AG04449 (cell line): ENCODE measurements at regions not wholly inside any gene's neighbourhood (a gene's known extent, or its start where the extent isn't known, plus 50 kb on each side); places are given as distances from the start of the nearest gene placed in this dataset.

Source experiments
- CTCF ChIA-PET: fragments of 350-600 bp; formaldehyde crosslinking; extraction: SDS; loops from one replicate; lab custom pipeline; 2021; ENCODE audit warnings: antibody characterized with exemption; lab: Yijun Ruan, JAX
- POLR2A ChIA-PET: fragments of 400-600, 350-600 bp; formaldehyde crosslinking; extraction: SDS; loops from one replicate; lab custom pipeline; 2020; ENCODE audit warnings: antibody characterized with exemption, inconsistent platforms; lab: Yijun Ruan, JAX
- DNase-seq: peaks from one replicate; pipeline ENCODE4 v3.0.0-alpha.2; 2010; ENCODE audit warnings: low read depth, low spot score
- H3K4me3 ChIP-seq: 2 replicates; pipeline ENCODE4 v1.5.1; 2011; ENCODE audit warnings: low read depth, mild to moderate bottlenecking, control low read depth, low read length
- CTCF ChIP-seq: IDR thresholded peaks from one replicate; pipeline ENCODE4 v1.5.1; 2011; ENCODE audit warnings: mild to moderate bottlenecking, moderate library complexity, low read length, control low read depth, inconsistent platforms; ENCODE audit not compliant: insufficient read depth; ENCODE audit errors: missing control alignments

DNA sequence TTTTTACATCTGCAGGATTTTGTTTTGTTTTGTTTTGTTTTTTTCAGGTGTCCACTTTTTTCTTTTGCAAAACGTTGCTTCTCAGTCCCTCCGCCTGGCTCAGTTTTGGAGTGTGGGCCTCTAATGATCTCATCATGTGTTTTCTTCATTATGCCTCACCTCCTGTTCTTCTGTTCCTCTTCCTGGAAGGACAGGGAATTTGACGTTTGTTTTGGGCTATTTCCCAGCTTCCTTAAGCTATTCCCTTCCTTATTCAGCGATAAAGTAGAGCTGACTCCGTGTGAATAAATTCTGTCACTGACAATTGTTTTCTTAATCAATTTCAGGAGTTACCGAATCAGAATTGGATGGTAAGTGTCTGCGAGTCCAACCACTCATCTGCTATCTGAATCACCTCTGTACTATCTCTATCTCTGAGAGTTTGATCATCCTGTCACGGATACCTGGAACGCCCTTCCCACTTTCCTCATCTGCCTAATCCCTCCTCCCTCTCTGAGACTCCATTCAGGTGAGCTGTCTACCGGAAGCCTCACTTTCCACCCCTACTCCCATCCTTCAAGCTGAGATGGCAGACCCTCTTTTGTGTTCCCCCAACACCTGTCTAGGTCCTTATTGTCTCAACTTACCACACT, 218.4 kb downstream of the GATA3 start:
- no peak for TF ChIP-seq CTCF
- ChIA-PET CTCF (no interaction called here), POLR2A (no interaction called here)
- H3K4me3 ChIP-seq, result no peak overlapping the region
- DNase-seq, result no peak

GRCh38 chr10:8273749-8274148, 219.3 kb downstream of the GATA3 start:
- CTCF ChIA-PET, result no interaction called here
- no peak for TF ChIP-seq CTCF
- no peak for DNase-seq

GRCh38 chr10:8275911-8276310, 221.4 kb downstream of the GATA3 start:
- DNase-seq, result no peak
- ChIA-PET CTCF (no interaction called here), POLR2A (no interaction called here)
- no peak overlapping the region for H3K4me3 ChIP-seq
- TF ChIP-seq CTCF, result no peak

More at GRCh38 chr10:8273749-8274148, 219.3 kb downstream of the GATA3 start:
- no peak overlapping the region for H3K4me3 ChIP-seq
- POLR2A ChIA-PET, result no interaction called here

- DNase-seq, result no peak
- no peak overlapping the region for H3K4me3 ChIP-seq
- ChIA-PET CTCF (no interaction called here), POLR2A (no interaction called here)
- TF ChIP-seq CTCF, result no peak
These were observed 223.6 kb downstream of the GATA3 start for GRCh38 chr10:8278099-8278498.

- no peak for TF ChIP-seq CTCF
- ChIA-PET POLR2A (no interaction called here), CTCF (no interaction called here)
- H3K4me3 ChIP-seq, result no peak overlapping the region
- DNase-seq, result no peak
These were observed 225.1 kb downstream of the GATA3 start for GRCh38 chr10:8279598-8279997.

GRCh38 chr10:8280946-8281345, 226.5 kb downstream of the GATA3 start:
- POLR2A ChIA-PET, result no interaction called here

More at GRCh38 chr10:8280946-8281345, 226.5 kb downstream of the GATA3 start:
- CTCF ChIA-PET, result no interaction called here
- no peak for DNase-seq
- no peak for TF ChIP-seq CTCF
- no peak overlapping the region for H3K4me3 ChIP-seq
